ENCODE measurements at regions not wholly inside any gene's neighbourhood (a gene's known extent, or its start where the extent isn't known, plus 50 kb on each side); places are given as distances from the start of the nearest gene placed in this dataset.

- H3K4me2 ChIP-seq (ENCODE audit: insufficient read depth, low read length), result no peak overlapping the region
- H3K4me1 ChIP-seq (replicated peaks in 1 of 2; ENCODE audit: control insufficient read depth in 2 of 2, insufficient read depth in 2 of 2, low read length in 2 of 2), result no peaks in the 10 kb centered on the region
- no peaks in the 10 kb centered on the region for H3K27me3 ChIP-seq (ENCODE audit: control insufficient read depth in 2 of 2, insufficient read depth in 2 of 2, low read length in 2 of 2)
- H3K9me1 ChIP-seq (ENCODE audit: control insufficient read depth, insufficient read depth, low read length), result no peaks in the 10 kb centered on the region
- TF ChIP-seq HMBOX1 (IDR thresholded peaks at IDR 0.05) (no peak), HNRNPK (IDR thresholded peaks at IDR 0.05; ENCODE audit: low read depth, low read length, poor library complexity, severe bottlenecking) (no peak), NR4A1 (CRISPR knock-in tag; IDR thresholded peaks at IDR 0.05) (no peak), NR4A1 (tag; IDR thresholded peaks at IDR 0.05) (no peak), KLF6 (CRISPR knock-in tag; IDR thresholded peaks at IDR 0.05; ENCODE audit: borderline replicate concordance) (no peak), HDAC6 (IDR thresholded peaks at IDR 0.05; ENCODE audit: low read depth, low read length) (no peak), RB1 (IDR thresholded peaks at IDR 0.05; ENCODE audit: low read depth) (no peak), PTRF (tag; IDR thresholded peaks at IDR 0.05) (no peak), ID3 (CRISPR knock-in tag; IDR thresholded peaks at IDR 0.05) (no peak), ID3 (tag; IDR thresholded peaks at IDR 0.05) (no peak), DIDO1 (tag; IDR thresholded peaks at IDR 0.05; ENCODE audit: low read depth) (no peak), ETV5 (CRISPR knock-in tag; IDR thresholded peaks at IDR 0.05; ENCODE audit: low read depth) (no peak), ZNF76 (CRISPR knock-in tag; IDR thresholded peaks at IDR 0.05; ENCODE audit: borderline replicate concordance) (no peak), PBX2 (CRISPR knock-in tag; IDR thresholded peaks at IDR 0.05; ENCODE audit: low read depth) (no peak), PBX2 (tag; conservative IDR thresholded peaks at IDR 0.05; ENCODE audit: low read depth) (no peak), LEF1 (IDR thresholded peaks at IDR 0.05) (no peak), ZNF695 (CRISPR knock-in tag; IDR thresholded peaks at IDR 0.05) (no peak)
- in situ Hi-C loops (cut with MboI) (no loop called here), intact Hi-C loops (cut with micrococcal nuclease) (no loop called here)
- WGBS (ENCODE audit: insufficient coverage, low coverage, missing lambda C conversion rate), result 4% methylated on average over 2 of the region's 2 CpGs
- no TSS peak for BruUV-seq (replicated peaks)
- H3K79me2 ChIP-seq (ENCODE audit: control insufficient read depth, insufficient read depth, low read length), result no peaks in the 10 kb centered on the region
- no peak overlapping the region for H3K9ac ChIP-seq (ENCODE audit: insufficient read depth in 1 of 2, low read depth in 2 of 2, low read length in 2 of 2)
- ChIA-PET POLR2A (no interaction called here), CTCF (ENCODE audit: low intra/inter-chr PET ratio) (no interaction called here)
- H3K4me3 ChIP-seq, result no peak overlapping the region
- DNase-seq (ENCODE audit: extremely low read depth in 1 of 4, low spot score in 3 of 4) (no peak), ATAC-seq (no peak), FAIRE-seq (no peak)
- H3K9me3 ChIP-seq (replicated peaks; ENCODE audit: control insufficient read depth, insufficient read depth, low read depth, low read length), result no peaks in the 10 kb centered on the region
- H4K20me1 ChIP-seq (replicated peaks; ENCODE audit: control insufficient read depth, insufficient read depth, low read length), result no peaks in the 10 kb centered on the region
- no peak overlapping the region for H2AFZ ChIP-seq (ENCODE audit: low read depth, low read length)
- H3K36me3 ChIP-seq (ENCODE audit: control insufficient read depth, insufficient read depth, low read length), result no peaks in the 10 kb centered on the region
- no peak overlapping the region for H3K27ac ChIP-seq (ENCODE audit: extremely low read depth, low read depth, low read length)
Measured at GRCh38 chr6:96276305-96276704, 245.3 kb upstream of the UFL1 start.
